OCI-LY3 (cell line): ENCODE measurements at regions not wholly inside any gene's neighbourhood (a gene's known extent, or its start where the extent isn't known, plus 50 kb on each side); places are given as distances from the start of the nearest gene placed in this dataset.

Experiments
- EZH2phosphoT487 ChIP-seq: fragments of 200-600 bp; shearing (Covaris generic); IDR thresholded peaks from 2 replicates; pipeline ENCODE4 v1.6.1; 2018; ENCODE audit warnings: antibody characterized with exemption, mixed run types, low read depth
- TF ChIP-seq, protein P1 (sequence below): fragments of 200-600, 300-600 bp; sonication (generic); IDR thresholded peaks from 2 replicates; pipeline ENCODE4 v1.5.1; 2014; ENCODE audit warnings: antibody characterized with exemption, low read length, low read depth

DNA sequence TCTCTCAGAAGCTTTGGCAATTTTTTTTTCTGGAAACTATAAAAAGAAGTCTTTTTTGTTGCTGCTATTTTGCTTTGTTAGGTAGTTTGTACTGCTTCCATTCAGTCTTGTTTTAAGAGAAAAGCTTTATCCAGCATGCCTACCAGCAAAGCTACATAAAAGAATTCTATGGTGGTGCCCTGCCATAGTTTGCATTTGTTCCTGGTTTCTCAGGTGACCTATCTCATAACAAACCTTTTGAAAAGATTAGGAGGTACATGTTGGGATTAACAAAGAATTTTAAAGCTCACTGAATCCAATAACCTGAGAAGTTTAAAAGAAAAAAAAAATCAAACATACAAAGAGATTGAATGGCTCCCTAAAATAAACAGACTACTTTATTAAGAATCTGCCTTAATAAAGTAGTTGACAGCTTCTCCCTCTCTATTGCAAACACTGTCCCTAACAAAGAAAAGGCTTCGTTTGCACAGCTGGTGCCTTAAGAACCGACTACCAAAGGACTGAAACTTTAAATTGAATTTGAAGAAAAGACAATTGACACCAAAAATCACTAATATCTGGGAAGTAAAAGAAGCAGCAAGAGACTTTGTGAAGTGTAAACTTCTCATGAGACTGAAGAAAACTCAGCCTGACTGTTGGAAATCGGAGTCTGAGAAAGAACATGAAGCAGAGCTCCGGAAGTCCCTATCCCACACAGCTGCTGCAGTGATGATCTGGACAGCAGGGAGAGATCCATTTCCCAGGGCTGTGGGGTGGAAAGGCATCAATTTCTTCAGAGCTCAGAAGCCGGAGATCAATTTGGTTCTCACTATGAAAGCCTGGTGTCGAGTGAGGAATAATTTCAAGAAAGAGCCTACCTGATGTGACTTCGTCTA, 102.7 kb upstream of the PLEKHA5 start:
- TF ChIP-seq, protein P1, sequence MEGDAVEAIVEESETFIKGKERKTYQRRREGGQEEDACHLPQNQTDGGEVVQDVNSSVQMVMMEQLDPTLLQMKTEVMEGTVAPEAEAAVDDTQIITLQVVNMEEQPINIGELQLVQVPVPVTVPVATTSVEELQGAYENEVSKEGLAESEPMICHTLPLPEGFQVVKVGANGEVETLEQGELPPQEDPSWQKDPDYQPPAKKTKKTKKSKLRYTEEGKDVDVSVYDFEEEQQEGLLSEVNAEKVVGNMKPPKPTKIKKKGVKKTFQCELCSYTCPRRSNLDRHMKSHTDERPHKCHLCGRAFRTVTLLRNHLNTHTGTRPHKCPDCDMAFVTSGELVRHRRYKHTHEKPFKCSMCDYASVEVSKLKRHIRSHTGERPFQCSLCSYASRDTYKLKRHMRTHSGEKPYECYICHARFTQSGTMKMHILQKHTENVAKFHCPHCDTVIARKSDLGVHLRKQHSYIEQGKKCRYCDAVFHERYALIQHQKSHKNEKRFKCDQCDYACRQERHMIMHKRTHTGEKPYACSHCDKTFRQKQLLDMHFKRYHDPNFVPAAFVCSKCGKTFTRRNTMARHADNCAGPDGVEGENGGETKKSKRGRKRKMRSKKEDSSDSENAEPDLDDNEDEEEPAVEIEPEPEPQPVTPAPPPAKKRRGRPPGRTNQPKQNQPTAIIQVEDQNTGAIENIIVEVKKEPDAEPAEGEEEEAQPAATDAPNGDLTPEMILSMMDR: no peak
- no peak for TF ChIP-seq EZH2phosphoT487
